ENCODE measurements at regions not wholly inside any gene's neighbourhood (a gene's known extent, or its start where the extent isn't known, plus 50 kb on each side); places are given as distances from the start of the nearest gene placed in this dataset.

DNA sequence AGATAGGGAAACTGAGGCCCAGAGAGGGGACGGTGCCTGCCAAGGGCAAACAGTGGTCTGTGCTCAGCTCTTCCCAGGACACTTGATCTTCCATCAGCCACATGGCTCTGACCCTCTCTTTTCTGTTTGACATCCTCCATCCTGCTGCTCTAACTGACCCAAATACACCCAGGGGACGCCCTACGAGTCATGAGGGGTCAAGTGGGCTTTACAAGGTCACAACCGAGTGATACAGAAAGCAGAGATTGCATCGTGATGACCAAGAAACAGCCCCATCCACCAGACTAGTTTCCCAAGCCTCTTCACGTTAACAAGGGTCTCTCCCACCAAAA, 131.2 kb upstream of the UNC5B start:
- H3F3A ChIP-seq (replicated peaks; ENCODE audit: insufficient read depth): no peaks in the 10 kb centered on the region
- H3K4me1 ChIP-seq (ENCODE audit: control insufficient read depth in 1 of 2, insufficient read depth in 2 of 2, low read depth in 1 of 2, low read length in 1 of 2): peaks cover 0 to 18% of the 10 kb centered on the region in 2 experiments; a peak in 1 of 4 replicates
- no peak overlapping the region for H3K4me3 ChIP-seq (ENCODE audit: low read depth in 2 of 2, low read length in 1 of 2)
- no peaks in the 10 kb centered on the region for H3K9me2 ChIP-seq
- no peak overlapping the region for H2AFZ ChIP-seq (ENCODE audit: low read depth)
- TF ChIP-seq, protein P1, sequence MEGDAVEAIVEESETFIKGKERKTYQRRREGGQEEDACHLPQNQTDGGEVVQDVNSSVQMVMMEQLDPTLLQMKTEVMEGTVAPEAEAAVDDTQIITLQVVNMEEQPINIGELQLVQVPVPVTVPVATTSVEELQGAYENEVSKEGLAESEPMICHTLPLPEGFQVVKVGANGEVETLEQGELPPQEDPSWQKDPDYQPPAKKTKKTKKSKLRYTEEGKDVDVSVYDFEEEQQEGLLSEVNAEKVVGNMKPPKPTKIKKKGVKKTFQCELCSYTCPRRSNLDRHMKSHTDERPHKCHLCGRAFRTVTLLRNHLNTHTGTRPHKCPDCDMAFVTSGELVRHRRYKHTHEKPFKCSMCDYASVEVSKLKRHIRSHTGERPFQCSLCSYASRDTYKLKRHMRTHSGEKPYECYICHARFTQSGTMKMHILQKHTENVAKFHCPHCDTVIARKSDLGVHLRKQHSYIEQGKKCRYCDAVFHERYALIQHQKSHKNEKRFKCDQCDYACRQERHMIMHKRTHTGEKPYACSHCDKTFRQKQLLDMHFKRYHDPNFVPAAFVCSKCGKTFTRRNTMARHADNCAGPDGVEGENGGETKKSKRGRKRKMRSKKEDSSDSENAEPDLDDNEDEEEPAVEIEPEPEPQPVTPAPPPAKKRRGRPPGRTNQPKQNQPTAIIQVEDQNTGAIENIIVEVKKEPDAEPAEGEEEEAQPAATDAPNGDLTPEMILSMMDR (IDR thresholded peaks at IDR 0.05): no peak
- TF ChIP-seq RXRA (IDR thresholded peaks at IDR 0.05; ENCODE audit: borderline replicate concordance, low read depth) (no peak), MEF2A (IDR thresholded peaks at IDR 0.05; ENCODE audit: borderline replicate concordance, low read depth) (no peak), ZBTB33 (IDR thresholded peaks at IDR 0.05; ENCODE audit: borderline replicate concordance, low read depth) (no peak)
- H3K9me3 ChIP-seq: no peaks in the 10 kb centered on the region
- ChIA-PET POLR2A (no interaction called here), CTCF (interaction anchor here (1.0 kb wide), 1 partner anchor 67 kb away, joined by 3 read pairs; no protein-coding TSS in a partner anchor)
- no peaks in the 10 kb centered on the region for H3K79me2 ChIP-seq (ENCODE audit: insufficient read depth)
- no peak overlapping the region for H3K4me2 ChIP-seq
- peaks cover 4% of the 10 kb centered on the region; the same call in 1 of the 2 replicates for H3K27me3 ChIP-seq (ENCODE audit: insufficient read depth)
- no peaks in the 10 kb centered on the region for H4K20me1 ChIP-seq (ENCODE audit: insufficient read depth)
- no peak overlapping the region for H3K27ac ChIP-seq (ENCODE audit: low read depth in 2 of 2, low read length in 1 of 2)
- no peak overlapping the region for H3K9ac ChIP-seq
- WGBS (ENCODE audit: low lambda C conversion rate): 34% methylated on average over 6 of the region's 6 CpGs
- H3K36me3 ChIP-seq (replicated peaks in 1 of 2; ENCODE audit: control insufficient read depth in 1 of 2, insufficient read depth in 2 of 2, low read length in 1 of 2): no peaks in the 10 kb centered on the region
- DNase-seq: no peak

DNA sequence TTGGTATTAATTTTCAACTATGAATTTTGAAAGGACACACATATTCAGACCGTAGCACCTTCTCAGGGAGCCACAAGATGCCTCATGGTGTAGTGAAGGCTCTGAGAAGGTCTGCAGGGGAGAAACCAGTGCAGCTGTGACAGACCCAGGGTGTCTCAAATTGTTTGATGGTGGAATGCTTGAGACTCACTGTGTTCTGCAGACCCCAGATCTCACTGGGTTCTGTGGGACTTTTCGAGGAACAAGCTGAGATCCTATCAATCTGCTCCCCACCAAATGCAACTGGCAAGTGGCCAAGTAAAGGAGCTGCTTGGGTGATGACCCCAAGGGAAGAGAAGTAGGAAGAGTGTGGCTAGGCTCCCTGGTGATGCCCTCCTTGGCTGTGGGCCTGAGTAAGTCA, 130.5 kb upstream of the UNC5B start:
- H3K9me3 ChIP-seq: no peaks in the 10 kb centered on the region
- no peak overlapping the region for H3K4me2 ChIP-seq
- peaks cover 4% of the 10 kb centered on the region; the same call in 1 of the 2 replicates for H3K27me3 ChIP-seq (ENCODE audit: insufficient read depth)
- no peak for TF ChIP-seq SMC3 (IDR thresholded peaks at IDR 0.05; ENCODE audit: low read depth, low read length)
- TF ChIP-seq IRF3 (IDR thresholded peaks at IDR 0.05; ENCODE audit: low read depth, low read length): no peak
- no peak for TF ChIP-seq ZBTB33 (IDR thresholded peaks at IDR 0.05; ENCODE audit: borderline replicate concordance, low read depth)
- TF ChIP-seq, protein P2, sequence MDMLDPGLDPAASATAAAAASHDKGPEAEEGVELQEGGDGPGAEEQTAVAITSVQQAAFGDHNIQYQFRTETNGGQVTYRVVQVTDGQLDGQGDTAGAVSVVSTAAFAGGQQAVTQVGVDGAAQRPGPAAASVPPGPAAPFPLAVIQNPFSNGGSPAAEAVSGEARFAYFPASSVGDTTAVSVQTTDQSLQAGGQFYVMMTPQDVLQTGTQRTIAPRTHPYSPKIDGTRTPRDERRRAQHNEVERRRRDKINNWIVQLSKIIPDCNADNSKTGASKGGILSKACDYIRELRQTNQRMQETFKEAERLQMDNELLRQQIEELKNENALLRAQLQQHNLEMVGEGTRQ (IDR thresholded peaks at IDR 0.05; ENCODE audit: borderline replicate concordance, low read depth, low read length): no peak
- TF ChIP-seq NRF1 (IDR thresholded peaks at IDR 0.05; ENCODE audit: low read depth, low read length): no peak
- TF ChIP-seq, protein P3, sequence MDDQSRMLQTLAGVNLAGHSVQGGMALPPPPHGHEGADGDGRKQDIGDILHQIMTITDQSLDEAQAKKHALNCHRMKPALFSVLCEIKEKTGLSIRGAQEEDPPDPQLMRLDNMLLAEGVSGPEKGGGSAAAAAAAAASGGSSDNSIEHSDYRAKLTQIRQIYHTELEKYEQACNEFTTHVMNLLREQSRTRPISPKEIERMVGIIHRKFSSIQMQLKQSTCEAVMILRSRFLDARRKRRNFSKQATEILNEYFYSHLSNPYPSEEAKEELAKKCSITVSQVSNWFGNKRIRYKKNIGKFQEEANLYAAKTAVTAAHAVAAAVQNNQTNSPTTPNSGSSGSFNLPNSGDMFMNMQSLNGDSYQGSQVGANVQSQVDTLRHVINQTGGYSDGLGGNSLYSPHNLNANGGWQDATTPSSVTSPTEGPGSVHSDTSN (IDR thresholded peaks at IDR 0.05): no peak
- TF ChIP-seq FOSL2 (IDR thresholded peaks at IDR 0.05; ENCODE audit: borderline replicate concordance, low read depth): no peak
- TF ChIP-seq TCF12 (IDR thresholded peaks at IDR 0.05): no peak
- no peak for TF ChIP-seq TAF1 (IDR thresholded peaks at IDR 0.05; ENCODE audit: borderline replicate concordance, low read depth, low read length)
- TF ChIP-seq GATA2 (CRISPR knock-in tag; IDR thresholded peaks at IDR 0.05): no peak
- no peak for TF ChIP-seq CHD2 (IDR thresholded peaks at IDR 0.05; ENCODE audit: low read length, partially characterized antibody)
- no peak for TF ChIP-seq YY1 (IDR thresholded peaks at IDR 0.05; ENCODE audit: low read depth)
- no peak for TF ChIP-seq JUND (IDR thresholded peaks at IDR 0.05)
- no peak for TF ChIP-seq RCOR1 (IDR thresholded peaks at IDR 0.05; ENCODE audit: low read length)
- no peak for TF ChIP-seq EZH2phosphoT487 (IDR thresholded peaks at IDR 0.05; ENCODE audit: borderline replicate concordance, low read depth)
- POLR2A ChIA-PET: no interaction called here
- no peak for DNase-seq
- H3K9ac ChIP-seq: no peak overlapping the region
- H3K36me3 ChIP-seq (replicated peaks in 1 of 2; ENCODE audit: control insufficient read depth in 1 of 2, insufficient read depth in 2 of 2, low read length in 1 of 2): no peaks in the 10 kb centered on the region
- no peak overlapping the region for H3K4me3 ChIP-seq (ENCODE audit: low read depth in 2 of 2, low read length in 1 of 2)
- no peaks in the 10 kb centered on the region for H3F3A ChIP-seq (replicated peaks; ENCODE audit: insufficient read depth)
- CTCF ChIA-PET: interaction anchor here (1.0 kb wide), 1 partner anchor 68 kb away, joined by 3 read pairs; no protein-coding TSS in a partner anchor
- H4K20me1 ChIP-seq (ENCODE audit: insufficient read depth): no peaks in the 10 kb centered on the region
- H3K4me1 ChIP-seq (ENCODE audit: control insufficient read depth in 1 of 2, insufficient read depth in 2 of 2, low read depth in 1 of 2, low read length in 1 of 2): peaks cover 0 to 11% of the 10 kb centered on the region in 2 experiments; a peak in 1 of 4 replicates
- H3K79me2 ChIP-seq (ENCODE audit: insufficient read depth): no peaks in the 10 kb centered on the region
- no peak overlapping the region for H2AFZ ChIP-seq (ENCODE audit: low read depth)
- no peaks in the 10 kb centered on the region for H3K9me2 ChIP-seq
- no peak overlapping the region for H3K27ac ChIP-seq (ENCODE audit: low read depth in 2 of 2, low read length in 1 of 2)
- WGBS (ENCODE audit: low lambda C conversion rate): 57% methylated on average over 2 of the region's 2 CpGs
